AG04449 (cell line): ENCODE measurements at regions not wholly inside any gene's neighbourhood (a gene's known extent, or its start where the extent isn't known, plus 50 kb on each side); places are given as distances from the start of the nearest gene placed in this dataset.

Experiments used
- CTCF ChIA-PET: fragments of 350-600 bp; formaldehyde crosslinking; extraction: SDS; loops from one replicate; lab custom pipeline; 2021; ENCODE audit warnings: antibody characterized with exemption; lab: Yijun Ruan, JAX
- POLR2A ChIA-PET: fragments of 400-600, 350-600 bp; formaldehyde crosslinking; extraction: SDS; loops from one replicate; lab custom pipeline; 2020; ENCODE audit warnings: antibody characterized with exemption, inconsistent platforms; lab: Yijun Ruan, JAX
- DNase-seq: peaks from one replicate; pipeline ENCODE4 v3.0.0-alpha.2; 2010; ENCODE audit warnings: low read depth, low spot score
- H3K4me3 ChIP-seq: 2 replicates; pipeline ENCODE4 v1.5.1; 2011; ENCODE audit warnings: low read depth, mild to moderate bottlenecking, control low read depth, low read length
- TF ChIP-seq, protein P1 (sequence below): IDR thresholded peaks from one replicate; pipeline ENCODE4 v1.5.1; 2011; ENCODE audit warnings: mild to moderate bottlenecking, moderate library complexity, low read length, control low read depth, inconsistent platforms; ENCODE audit not compliant: insufficient read depth; ENCODE audit errors: missing control alignments

DNA sequence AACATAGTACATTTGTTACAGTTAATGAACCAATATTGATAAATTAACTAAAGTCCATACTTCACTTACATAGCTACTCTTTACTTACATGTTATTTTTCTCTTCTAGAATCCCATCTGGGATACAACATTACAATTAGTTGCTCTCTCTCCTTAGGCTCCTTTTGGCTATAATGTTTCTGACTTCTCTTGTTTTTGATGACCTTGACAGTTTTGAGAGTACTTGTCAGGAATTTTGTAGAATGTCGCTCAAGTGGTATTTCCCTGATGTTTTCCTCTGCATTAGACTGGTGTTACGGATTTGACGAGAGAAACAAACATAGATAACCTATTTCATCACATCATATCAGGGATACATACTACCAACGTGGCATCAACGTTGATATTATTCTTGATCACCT, 925.4 kb upstream of the TMPRSS15 start:
- TF ChIP-seq, protein P1, sequence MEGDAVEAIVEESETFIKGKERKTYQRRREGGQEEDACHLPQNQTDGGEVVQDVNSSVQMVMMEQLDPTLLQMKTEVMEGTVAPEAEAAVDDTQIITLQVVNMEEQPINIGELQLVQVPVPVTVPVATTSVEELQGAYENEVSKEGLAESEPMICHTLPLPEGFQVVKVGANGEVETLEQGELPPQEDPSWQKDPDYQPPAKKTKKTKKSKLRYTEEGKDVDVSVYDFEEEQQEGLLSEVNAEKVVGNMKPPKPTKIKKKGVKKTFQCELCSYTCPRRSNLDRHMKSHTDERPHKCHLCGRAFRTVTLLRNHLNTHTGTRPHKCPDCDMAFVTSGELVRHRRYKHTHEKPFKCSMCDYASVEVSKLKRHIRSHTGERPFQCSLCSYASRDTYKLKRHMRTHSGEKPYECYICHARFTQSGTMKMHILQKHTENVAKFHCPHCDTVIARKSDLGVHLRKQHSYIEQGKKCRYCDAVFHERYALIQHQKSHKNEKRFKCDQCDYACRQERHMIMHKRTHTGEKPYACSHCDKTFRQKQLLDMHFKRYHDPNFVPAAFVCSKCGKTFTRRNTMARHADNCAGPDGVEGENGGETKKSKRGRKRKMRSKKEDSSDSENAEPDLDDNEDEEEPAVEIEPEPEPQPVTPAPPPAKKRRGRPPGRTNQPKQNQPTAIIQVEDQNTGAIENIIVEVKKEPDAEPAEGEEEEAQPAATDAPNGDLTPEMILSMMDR: no peak
- no peak overlapping the region for H3K4me3 ChIP-seq
- CTCF ChIA-PET: no interaction called here
- POLR2A ChIA-PET: no interaction called here
- no peak for DNase-seq

DNA sequence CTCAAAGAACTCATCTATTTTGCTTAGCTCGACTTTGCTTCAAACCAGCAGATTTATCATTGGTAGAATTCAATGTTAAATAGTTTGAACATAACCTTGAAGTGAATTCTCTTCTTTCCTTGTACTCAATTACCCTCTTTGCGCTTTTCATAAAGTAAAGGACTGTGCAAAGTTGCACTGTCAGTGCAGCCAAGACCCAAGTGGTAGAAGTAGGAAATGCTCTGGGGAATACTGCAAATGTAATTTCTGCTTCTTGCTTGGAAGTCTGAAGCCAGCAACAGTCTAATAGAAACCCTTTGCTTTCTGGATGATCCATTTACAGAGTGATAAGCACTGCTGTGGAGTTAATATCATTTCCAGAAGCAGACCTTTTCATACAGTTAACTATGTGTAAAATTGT, 936.7 kb upstream of the TMPRSS15 start:
- H3K4me3 ChIP-seq: no peak overlapping the region
- CTCF ChIA-PET: no interaction called here
- DNase-seq: no peak
- TF ChIP-seq, protein P1: no peak
- POLR2A ChIA-PET: no interaction called here

DNA sequence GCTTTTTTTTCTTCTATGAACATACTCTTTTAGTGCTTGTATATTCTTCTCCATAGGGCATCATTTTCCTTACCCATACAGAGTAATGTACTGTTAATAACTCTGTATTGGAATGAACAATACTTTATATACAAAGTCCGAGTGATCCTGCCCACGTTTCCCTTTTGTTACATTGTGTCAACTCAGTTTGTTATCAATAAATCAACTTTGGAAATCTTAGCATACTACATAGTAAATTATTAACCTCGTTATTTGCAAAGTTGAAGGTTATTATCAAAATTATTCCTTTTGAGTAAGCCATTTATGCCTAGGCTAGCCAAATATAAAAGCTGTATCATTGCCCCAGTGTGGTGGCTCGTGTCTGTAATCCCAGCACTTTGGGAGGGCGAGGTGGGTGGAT, 937.4 kb upstream of the TMPRSS15 start:
- ChIA-PET CTCF (no interaction called here), POLR2A (no interaction called here)
- DNase-seq: no peak
- H3K4me3 ChIP-seq: no peak overlapping the region
- TF ChIP-seq, protein P1: no peak

DNA sequence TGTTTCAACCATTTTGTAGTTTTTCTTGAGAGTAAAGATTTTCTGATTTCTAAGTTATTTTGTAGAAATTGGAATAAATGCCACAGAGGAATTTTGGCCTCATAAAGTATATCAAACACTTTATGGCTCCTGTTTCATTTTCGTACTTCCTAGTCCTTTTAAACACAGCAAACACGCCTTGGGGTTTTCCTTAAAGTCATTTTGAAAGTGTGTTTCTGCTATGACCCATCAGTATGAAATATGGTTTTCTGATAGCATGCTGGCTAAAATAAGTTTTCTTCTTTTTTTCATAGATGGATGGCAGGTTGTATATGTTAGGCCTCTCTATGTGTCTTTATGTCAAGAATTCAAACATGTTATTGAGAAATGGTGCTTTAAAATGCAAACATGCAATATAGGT, 940.1 kb upstream of the TMPRSS15 start:
- ChIA-PET POLR2A (no interaction called here), CTCF (no interaction called here)
- no peak overlapping the region for H3K4me3 ChIP-seq
- no peak for DNase-seq
- TF ChIP-seq, protein P1: no peak

DNA sequence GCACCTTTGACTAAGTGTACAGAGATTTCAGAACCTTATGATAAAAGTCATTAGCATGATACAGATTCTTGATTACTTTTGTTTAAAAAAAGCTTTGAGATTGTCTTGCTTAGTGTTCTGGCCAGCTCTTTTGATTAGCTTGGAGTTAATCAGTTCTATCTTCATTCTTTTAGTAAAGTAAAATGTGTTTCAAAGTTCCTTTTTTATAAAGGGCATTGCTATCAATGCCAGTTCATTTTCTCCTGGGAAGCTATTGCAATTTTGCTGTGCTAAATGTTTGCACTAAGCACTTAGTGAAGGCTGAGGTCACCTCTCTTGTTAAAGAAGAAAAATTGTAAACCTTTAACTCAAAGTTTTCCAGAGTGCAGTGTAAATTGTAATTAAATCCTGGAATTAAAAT, 946.7 kb upstream of the TMPRSS15 start:
- CTCF ChIA-PET: no interaction called here
- TF ChIP-seq, protein P1: no peak
- DNase-seq: no peak
- POLR2A ChIA-PET: no interaction called here
- H3K4me3 ChIP-seq: no peak overlapping the region

DNA sequence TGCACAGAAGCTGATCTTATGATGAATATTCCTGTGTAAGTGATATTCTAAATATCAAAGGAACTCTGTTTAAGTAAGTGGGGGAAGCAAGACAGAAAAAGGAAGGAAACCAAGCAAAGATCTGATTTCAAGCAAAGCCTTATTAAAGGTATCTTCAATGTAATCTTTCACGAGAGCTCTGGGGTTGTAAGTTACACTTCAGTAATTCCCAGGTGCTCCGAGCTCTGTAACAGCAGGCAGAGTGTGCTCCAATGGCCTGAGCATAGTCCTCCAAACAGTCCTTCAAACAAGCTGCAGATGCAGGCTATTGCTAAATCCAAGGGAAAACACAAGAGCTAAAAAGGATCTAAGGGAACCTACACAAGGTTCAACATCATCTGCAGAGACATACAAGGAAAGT, 949.7 kb upstream of the TMPRSS15 start:
- ChIA-PET POLR2A (no interaction called here), CTCF (no interaction called here)
- H3K4me3 ChIP-seq: no peak overlapping the region
- DNase-seq: no peak
- TF ChIP-seq, protein P1: no peak
